ENCODE measurements at regions not wholly inside any gene's neighbourhood (a gene's known extent, or its start where the extent isn't known, plus 50 kb on each side); places are given as distances from the start of the nearest gene placed in this dataset.

DNA sequence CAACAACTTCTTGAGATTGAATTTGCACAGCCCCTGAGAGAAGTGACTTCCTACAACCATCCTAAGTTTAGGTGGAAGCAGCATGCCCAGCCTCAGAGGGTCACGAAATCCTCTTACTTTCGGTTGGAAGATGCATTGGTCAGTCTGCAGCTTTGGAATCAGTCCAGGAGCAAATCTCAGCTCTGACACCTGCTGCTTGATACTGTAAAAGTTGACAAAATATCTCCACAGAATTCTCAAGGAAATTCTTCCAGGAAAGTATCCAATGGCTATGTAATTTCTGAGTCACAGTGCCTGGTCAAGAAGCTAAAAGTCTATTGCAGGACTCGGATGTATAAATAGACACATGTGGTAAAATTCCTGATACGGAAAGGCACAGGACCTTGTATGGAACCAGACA is 414.5 kb upstream of the GYPC start:
- no peak for ATAC-seq
- H3K9me3 ChIP-seq (replicated peaks; ENCODE audit: control insufficient read depth, insufficient read depth, low read length): no peaks in the 10 kb centered on the region
- ChIA-PET RAD21 (ENCODE audit: unreplicated experiment) (no interaction called here), POLR2A (no interaction called here), SMC1A (ENCODE audit: uncharacterized antibody, unreplicated experiment) (no interaction called here), CTCF (interaction anchor here (0.7 kb wide), 1 partner anchor 730 kb away, joined by 3 read pairs; no protein-coding TSS in a partner anchor)
- 39% methylated on average over 4 of the region's 4 CpGs for WGBS (ENCODE audit: insufficient coverage, insufficient replicate concordance, low lambda C conversion rate, missing lambda C conversion rate)
- DNase-seq (ENCODE audit: low read depth, low spot score): no peak
- no peak overlapping the region for H3K4me3 ChIP-seq
- in situ Hi-C loops (cut with MboI) (no loop called here), intact Hi-C loops (cut with micrococcal nuclease; ENCODE audit: unreplicated experiment) (no loop called here)
- no peaks in the 10 kb centered on the region for H3K27me3 ChIP-seq (replicated peaks in 1 of 2; ENCODE audit: control insufficient read depth in 2 of 2, insufficient read depth in 2 of 2, low read length in 1 of 2)
- FAIRE-seq: no peak
- no peak overlapping the region for H3K9ac ChIP-seq (ENCODE audit: control insufficient read depth, insufficient read depth, low read length)
- no peak overlapping the region for H2AFZ ChIP-seq (ENCODE audit: control insufficient read depth, low read depth, low read length)
- no TSS peak for BruUV-seq (replicated peaks)
- no peak overlapping the region for H3K4me2 ChIP-seq (ENCODE audit: control insufficient read depth, insufficient read depth)
- H3K27ac ChIP-seq (ENCODE audit: control insufficient read depth, insufficient read depth): no peak overlapping the region
- H4K20me1 ChIP-seq (ENCODE audit: control insufficient read depth, insufficient read depth): no peaks in the 10 kb centered on the region
- H3K36me3 ChIP-seq (ENCODE audit: control insufficient read depth in 2 of 2, insufficient read depth in 2 of 2, low read length in 1 of 2): no peaks in the 10 kb centered on the region
- TF ChIP-seq, protein P1, sequence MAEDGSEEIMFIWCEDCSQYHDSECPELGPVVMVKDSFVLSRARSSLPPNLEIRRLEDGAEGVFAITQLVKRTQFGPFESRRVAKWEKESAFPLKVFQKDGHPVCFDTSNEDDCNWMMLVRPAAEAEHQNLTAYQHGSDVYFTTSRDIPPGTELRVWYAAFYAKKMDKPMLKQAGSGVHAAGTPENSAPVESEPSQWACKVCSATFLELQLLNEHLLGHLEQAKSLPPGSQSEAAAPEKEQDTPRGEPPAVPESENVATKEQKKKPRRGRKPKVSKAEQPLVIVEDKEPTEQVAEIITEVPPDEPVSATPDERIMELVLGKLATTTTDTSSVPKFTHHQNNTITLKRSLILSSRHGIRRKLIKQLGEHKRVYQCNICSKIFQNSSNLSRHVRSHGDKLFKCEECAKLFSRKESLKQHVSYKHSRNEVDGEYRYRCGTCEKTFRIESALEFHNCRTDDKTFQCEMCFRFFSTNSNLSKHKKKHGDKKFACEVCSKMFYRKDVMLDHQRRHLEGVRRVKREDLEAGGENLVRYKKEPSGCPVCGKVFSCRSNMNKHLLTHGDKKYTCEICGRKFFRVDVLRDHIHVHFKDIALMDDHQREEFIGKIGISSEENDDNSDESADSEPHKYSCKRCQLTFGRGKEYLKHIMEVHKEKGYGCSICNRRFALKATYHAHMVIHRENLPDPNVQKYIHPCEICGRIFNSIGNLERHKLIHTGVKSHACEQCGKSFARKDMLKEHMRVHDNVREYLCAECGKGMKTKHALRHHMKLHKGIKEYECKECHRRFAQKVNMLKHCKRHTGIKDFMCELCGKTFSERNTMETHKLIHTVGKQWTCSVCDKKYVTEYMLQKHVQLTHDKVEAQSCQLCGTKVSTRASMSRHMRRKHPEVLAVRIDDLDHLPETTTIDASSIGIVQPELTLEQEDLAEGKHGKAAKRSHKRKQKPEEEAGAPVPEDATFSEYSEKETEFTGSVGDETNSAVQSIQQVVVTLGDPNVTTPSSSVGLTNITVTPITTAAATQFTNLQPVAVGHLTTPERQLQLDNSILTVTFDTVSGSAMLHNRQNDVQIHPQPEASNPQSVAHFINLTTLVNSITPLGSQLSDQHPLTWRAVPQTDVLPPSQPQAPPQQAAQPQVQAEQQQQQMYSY (CRISPR knock-in tag; IDR thresholded peaks at IDR 0.05): no peak
- no peaks in the 10 kb centered on the region for H3K79me2 ChIP-seq (ENCODE audit: control insufficient read depth, insufficient read depth, low read length)
- H3K4me1 ChIP-seq (ENCODE audit: control insufficient read depth, insufficient read depth, low read length): no peaks in the 10 kb centered on the region

DNA sequence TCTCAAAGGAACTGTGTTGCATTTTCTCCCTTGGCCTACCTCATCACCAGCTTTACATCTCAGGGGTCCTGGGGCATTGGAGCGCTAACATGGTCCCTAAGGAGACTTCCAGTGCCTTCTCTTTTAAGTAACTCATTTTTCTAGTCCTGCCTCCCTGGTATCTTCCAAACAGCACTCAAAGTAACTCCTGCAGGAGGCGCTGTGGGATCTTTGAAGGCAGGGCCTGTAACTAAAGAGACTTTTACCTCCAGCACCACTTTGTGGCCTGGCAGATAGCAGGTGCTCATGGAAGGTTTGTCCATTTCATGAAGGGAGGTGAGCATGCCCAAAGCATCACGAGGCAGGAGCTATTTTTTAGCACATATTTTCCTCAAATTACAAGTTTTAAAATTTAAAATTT is 411.0 kb upstream of the GYPC start:
- Histone ChIP-seq H3K36me3 (ENCODE audit: control insufficient read depth in 2 of 2, insufficient read depth in 2 of 2, low read length in 1 of 2) (no peaks in the 10 kb centered on the region), H3K27ac (ENCODE audit: control insufficient read depth, insufficient read depth) (no peak overlapping the region), H3K79me2 (ENCODE audit: control insufficient read depth, insufficient read depth, low read length) (no peaks in the 10 kb centered on the region), H4K20me1 (ENCODE audit: control insufficient read depth, insufficient read depth) (no peaks in the 10 kb centered on the region), H2AFZ (ENCODE audit: control insufficient read depth, low read depth, low read length) (no peak overlapping the region), H3K4me3 (no peak overlapping the region), H3K9me3 (replicated peaks; ENCODE audit: control insufficient read depth, insufficient read depth, low read length) (no peaks in the 10 kb centered on the region), H3K4me1 (ENCODE audit: control insufficient read depth, insufficient read depth, low read length) (no peaks in the 10 kb centered on the region), H3K4me2 (ENCODE audit: control insufficient read depth, insufficient read depth) (no peak overlapping the region), H3K27me3 (replicated peaks in 1 of 2; ENCODE audit: control insufficient read depth in 2 of 2, insufficient read depth in 2 of 2, low read length in 1 of 2) (no peaks in the 10 kb centered on the region), H3K9ac (ENCODE audit: control insufficient read depth, insufficient read depth, low read length) (no peak overlapping the region)
- in situ Hi-C loops (cut with MboI) (no loop called here), intact Hi-C loops (cut with micrococcal nuclease; ENCODE audit: unreplicated experiment) (loop anchor here (2.0 kb wide), 1 partner anchor 532 kb away; no protein-coding TSS in a partner anchor)
- DNase-seq (ENCODE audit: low read depth, low spot score) (peak; percentile 4), ATAC-seq (peak; percentile 61), FAIRE-seq (no peak)
- WGBS (ENCODE audit: insufficient coverage, insufficient replicate concordance, low lambda C conversion rate, missing lambda C conversion rate): 17% methylated on average over 3 of the region's 3 CpGs
- no TSS peak for BruUV-seq (replicated peaks)
- TF ChIP-seq RAD21 (IDR thresholded peaks at IDR 0.05; ENCODE audit: insufficient read depth, low read depth, low read length) (peak; percentile 72), HDGF (IDR thresholded peaks at IDR 0.05) (no peak), SMC3 (IDR thresholded peaks at IDR 0.05; ENCODE audit: borderline replicate concordance, low read length) (peak; percentile 56), RBBP5 (conservative IDR thresholded peaks at IDR 0.05) (no peak)
- TF ChIP-seq, protein P2, sequence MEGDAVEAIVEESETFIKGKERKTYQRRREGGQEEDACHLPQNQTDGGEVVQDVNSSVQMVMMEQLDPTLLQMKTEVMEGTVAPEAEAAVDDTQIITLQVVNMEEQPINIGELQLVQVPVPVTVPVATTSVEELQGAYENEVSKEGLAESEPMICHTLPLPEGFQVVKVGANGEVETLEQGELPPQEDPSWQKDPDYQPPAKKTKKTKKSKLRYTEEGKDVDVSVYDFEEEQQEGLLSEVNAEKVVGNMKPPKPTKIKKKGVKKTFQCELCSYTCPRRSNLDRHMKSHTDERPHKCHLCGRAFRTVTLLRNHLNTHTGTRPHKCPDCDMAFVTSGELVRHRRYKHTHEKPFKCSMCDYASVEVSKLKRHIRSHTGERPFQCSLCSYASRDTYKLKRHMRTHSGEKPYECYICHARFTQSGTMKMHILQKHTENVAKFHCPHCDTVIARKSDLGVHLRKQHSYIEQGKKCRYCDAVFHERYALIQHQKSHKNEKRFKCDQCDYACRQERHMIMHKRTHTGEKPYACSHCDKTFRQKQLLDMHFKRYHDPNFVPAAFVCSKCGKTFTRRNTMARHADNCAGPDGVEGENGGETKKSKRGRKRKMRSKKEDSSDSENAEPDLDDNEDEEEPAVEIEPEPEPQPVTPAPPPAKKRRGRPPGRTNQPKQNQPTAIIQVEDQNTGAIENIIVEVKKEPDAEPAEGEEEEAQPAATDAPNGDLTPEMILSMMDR (IDR thresholded peaks at IDR 0.05 in 2 of 3, conservative IDR thresholded peaks at IDR 0.05 in 1 of 3; ENCODE audit: control insufficient read depth in 2 of 3, extremely low read depth in 1 of 3, insufficient read depth in 1 of 3, low read depth in 3 of 3, low read length in 3 of 3): peak; percentile 31 to 48 (median 47); a peak in 5 of 6 replicates
- ChIA-PET POLR2A (no interaction called here), CTCF (interaction anchor here (0.9 to 1.4 kb wide), 3 partner anchors 15 to 283 kb away, joined by 3 to 4 read pairs (median 3); no protein-coding TSS in a partner anchor), RAD21 (ENCODE audit: unreplicated experiment) (no interaction called here), SMC1A (ENCODE audit: uncharacterized antibody, unreplicated experiment) (interaction anchor here (1.6 kb wide), 1 partner anchor 16 kb away, joined by 4 read pairs; no protein-coding TSS in a partner anchor)

All from GM12878 (cell line).